A549 (cell line): ENCODE measurements at regions not wholly inside any gene's neighbourhood (a gene's known extent, or its start where the extent isn't known, plus 50 kb on each side); places are given as distances from the start of the nearest gene placed in this dataset.

Experiments
- CTCF ChIP-seq: fragments of >200 bp; sonication (Bioruptor Twin); formaldehyde crosslinking; IDR thresholded peaks from 3 replicates; pipeline ENCODE4 v1.5.1; 2016
- EP300 ChIP-seq, 2 experiments: fragments of >200 bp; sonication (Bioruptor Twin); formaldehyde crosslinking; IDR thresholded peaks; 2 replicates in 1 of 2; 3 replicates in 1 of 2; pipeline ENCODE4 v1.6.1; 2016 to 2017
- HDAC2 ChIP-seq: fragments of 200-600 bp; sonication (generic); IDR thresholded peaks from 2 replicates; pipeline ENCODE4 v1.6.1; 2016
- KDM1A ChIP-seq: fragments of 200-600 bp; sonication (generic); IDR thresholded peaks from 2 replicates; pipeline ENCODE4 v1.6.1; 2016; ENCODE audit warnings: low read depth, mild to moderate bottlenecking
- MAX ChIP-seq: IDR thresholded peaks from 2 replicates; pipeline ENCODE4 v1.6.1; 2012
- POLR2A ChIP-seq: IDR thresholded peaks from 2 replicates; pipeline ENCODE4 v1.6.1; 2012; ENCODE audit warnings: mild to moderate bottlenecking, low read length
- RCOR1 ChIP-seq: fragments of 150-350 bp; IDR thresholded peaks from 2 replicates; pipeline ENCODE4 v1.6.1; 2014; ENCODE audit warnings: antibody characterized with exemption, low read length, low read depth
- REST ChIP-seq: fragments of 200-600 bp; sonication (generic); IDR thresholded peaks from 2 replicates; pipeline ENCODE4 v1.6.1; 2016; ENCODE audit warnings: antibody characterized with exemption, mild to moderate bottlenecking, moderate library complexity
- SMC3 ChIP-seq: fragments of >200 bp; sonication (Bioruptor Twin); formaldehyde crosslinking; IDR thresholded peaks from 3 replicates; pipeline ENCODE4 v1.6.1; 2018; ENCODE audit warnings: inconsistent platforms
- TP53 ChIP-seq: fragments of 250-450 bp; sonication (Bioruptor Pico); IDR thresholded peaks from 2 replicates; pipeline ENCODE4 v1.5.0; 2021; ENCODE audit warnings: mild to moderate bottlenecking, moderate library complexity

- TF ChIP-seq RCOR1: no peak
- no peak for TF ChIP-seq POLR2A
- TF ChIP-seq MAX: no peak
- no peak for TF ChIP-seq CTCF
- no peak for TF ChIP-seq KDM1A
- TF ChIP-seq HDAC2: no peak
- TF ChIP-seq TP53 (CRISPR knock-in tag): no peak
- TF ChIP-seq REST: no peak
- TF ChIP-seq EP300 (IDR thresholded peaks at IDR 0.05): no peak
- no peak for TF ChIP-seq SMC3
Observed at GRCh38 chr5:60417500-60418181, 282.3 kb downstream of the DEPDC1B start.
